ENCODE measurements at regions not wholly inside any gene's neighbourhood (a gene's known extent, or its start where the extent isn't known, plus 50 kb on each side); places are given as distances from the start of the nearest gene placed in this dataset.

DNA sequence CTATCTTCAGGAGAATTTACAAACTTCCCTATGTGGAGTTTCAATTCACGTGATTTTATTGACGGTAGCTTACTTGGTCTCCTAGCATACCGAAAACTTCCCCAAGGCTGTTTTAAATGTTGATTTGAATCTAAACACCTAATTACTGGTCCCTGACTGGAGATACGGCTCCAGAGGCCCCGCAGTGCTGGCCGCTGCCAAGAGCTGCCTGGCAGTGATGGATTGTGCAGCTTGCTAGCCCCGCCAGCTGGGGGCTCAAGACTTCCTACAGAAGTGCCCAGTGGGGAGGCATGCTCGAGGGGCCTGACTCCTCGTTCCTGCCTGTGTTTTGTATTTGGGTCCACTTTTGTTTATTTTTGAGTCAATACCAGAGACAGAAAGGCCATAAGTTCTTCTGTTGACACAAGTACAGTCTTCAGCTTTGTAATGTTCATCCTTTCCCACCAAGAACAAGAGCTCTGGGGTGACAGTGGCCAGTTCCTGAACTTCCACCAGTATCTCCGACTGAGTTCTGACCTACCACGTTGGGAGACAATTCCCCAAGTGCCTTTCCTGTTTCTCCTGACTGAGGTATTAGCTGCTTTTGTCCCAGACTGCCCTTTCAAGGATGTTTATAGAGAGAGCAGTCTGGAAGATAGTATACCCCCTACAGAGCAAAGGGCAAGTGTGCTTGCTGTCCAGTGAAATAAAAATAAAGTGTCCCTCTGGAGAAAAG lies 80.7 kb upstream of the CXCL12 start:
- H3K27me3 Mint-ChIP-seq (ENCODE audit: insufficient read depth, unreplicated experiment), result no peaks in the 10 kb centered on the region
- H3K4me1 Mint-ChIP-seq (ENCODE audit: insufficient read depth, unreplicated experiment), result peaks cover 27% of the 10 kb centered on the region
- DNase-seq (ENCODE audit: unreplicated experiment), result no peak
- TF ChIP-seq, protein P1, sequence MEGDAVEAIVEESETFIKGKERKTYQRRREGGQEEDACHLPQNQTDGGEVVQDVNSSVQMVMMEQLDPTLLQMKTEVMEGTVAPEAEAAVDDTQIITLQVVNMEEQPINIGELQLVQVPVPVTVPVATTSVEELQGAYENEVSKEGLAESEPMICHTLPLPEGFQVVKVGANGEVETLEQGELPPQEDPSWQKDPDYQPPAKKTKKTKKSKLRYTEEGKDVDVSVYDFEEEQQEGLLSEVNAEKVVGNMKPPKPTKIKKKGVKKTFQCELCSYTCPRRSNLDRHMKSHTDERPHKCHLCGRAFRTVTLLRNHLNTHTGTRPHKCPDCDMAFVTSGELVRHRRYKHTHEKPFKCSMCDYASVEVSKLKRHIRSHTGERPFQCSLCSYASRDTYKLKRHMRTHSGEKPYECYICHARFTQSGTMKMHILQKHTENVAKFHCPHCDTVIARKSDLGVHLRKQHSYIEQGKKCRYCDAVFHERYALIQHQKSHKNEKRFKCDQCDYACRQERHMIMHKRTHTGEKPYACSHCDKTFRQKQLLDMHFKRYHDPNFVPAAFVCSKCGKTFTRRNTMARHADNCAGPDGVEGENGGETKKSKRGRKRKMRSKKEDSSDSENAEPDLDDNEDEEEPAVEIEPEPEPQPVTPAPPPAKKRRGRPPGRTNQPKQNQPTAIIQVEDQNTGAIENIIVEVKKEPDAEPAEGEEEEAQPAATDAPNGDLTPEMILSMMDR (IDR thresholded peaks at IDR 0.05; ENCODE audit: unreplicated experiment), result no peak
- intact Hi-C loops (cut with micrococcal nuclease), result loop anchor here (10.0 kb wide), 2 partner anchors 339 to 389 kb away; no protein-coding TSS in a partner anchor
- no peaks in the 10 kb centered on the region for H3K9me3 Mint-ChIP-seq (ENCODE audit: unreplicated experiment)
- no peaks in the 10 kb centered on the region for H3K36me3 Mint-ChIP-seq (ENCODE audit: insufficient read depth, unreplicated experiment)
- POLR2A ChIA-PET, result no interaction called here
- no peak overlapping the region for H3K4me3 Mint-ChIP-seq (ENCODE audit: unreplicated experiment)
- H3K27ac Mint-ChIP-seq (ENCODE audit: low read depth, unreplicated experiment), result no peak overlapping the region
- no TSS peak for BruUV-seq (replicated peaks)
- CTCF ChIA-PET, result no interaction called here

DNA sequence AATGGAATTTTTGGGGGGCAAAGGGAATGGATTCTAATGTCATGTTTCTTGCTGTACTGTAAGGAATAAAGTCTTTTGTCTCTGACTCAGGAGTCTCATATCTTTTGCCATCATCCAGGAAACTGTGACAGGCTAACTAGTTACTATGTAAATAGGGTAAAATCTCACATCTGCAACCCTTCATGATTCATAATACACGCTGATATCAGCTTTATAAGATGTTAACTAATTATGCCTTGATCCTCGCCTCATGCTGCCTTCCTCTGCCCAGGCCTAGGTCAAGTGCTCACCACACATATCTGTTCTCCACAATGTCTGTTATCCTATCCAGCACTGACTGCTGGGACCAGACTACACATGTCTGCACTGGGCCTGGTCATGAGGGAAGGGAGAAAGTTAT lies 81.3 kb upstream of the CXCL12 start:
- CTCF ChIA-PET, result no interaction called here
- DNase-seq (ENCODE audit: unreplicated experiment), result no peak
- peaks cover 27% of the 10 kb centered on the region for H3K4me1 Mint-ChIP-seq (ENCODE audit: insufficient read depth, unreplicated experiment)

DNA sequence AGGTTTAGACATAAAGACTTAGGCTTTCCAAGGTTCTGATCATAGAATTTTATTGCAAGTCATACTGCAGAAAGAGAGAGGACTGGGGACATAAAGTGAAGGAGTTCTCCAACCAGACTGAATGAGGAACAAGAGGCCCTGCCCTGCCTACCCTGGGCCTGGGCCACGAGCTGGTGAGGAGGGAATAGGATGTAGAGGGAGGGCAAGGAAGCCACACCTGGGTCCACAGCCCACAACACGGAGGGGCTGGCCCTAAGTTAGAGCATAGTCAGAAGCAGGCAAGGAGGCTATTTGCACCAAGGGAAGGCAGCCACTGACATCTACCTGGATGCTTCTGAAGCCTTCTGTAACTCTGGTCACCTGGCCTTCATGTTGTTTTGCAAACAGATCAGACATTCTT lies 82.2 kb upstream of the CXCL12 start:
- peaks cover 25% of the 10 kb centered on the region for H3K4me1 Mint-ChIP-seq (ENCODE audit: insufficient read depth, unreplicated experiment)
- POLR2A ChIA-PET, result no interaction called here

More for the DNA sequence above, 81.3 kb upstream of the CXCL12 start:
- TF ChIP-seq, protein P1 (IDR thresholded peaks at IDR 0.05; ENCODE audit: unreplicated experiment), result no peak
- Mint-ChIP-seq H3K9me3 (ENCODE audit: unreplicated experiment) (no peaks in the 10 kb centered on the region), H3K27me3 (ENCODE audit: insufficient read depth, unreplicated experiment) (no peaks in the 10 kb centered on the region), H3K27ac (ENCODE audit: low read depth, unreplicated experiment) (no peak overlapping the region), H3K36me3 (ENCODE audit: insufficient read depth, unreplicated experiment) (no peaks in the 10 kb centered on the region), H3K4me3 (ENCODE audit: unreplicated experiment) (no peak overlapping the region)
- no TSS peak for BruUV-seq (replicated peaks)
- intact Hi-C loops (cut with micrococcal nuclease), result loop anchor here (10.0 kb wide), 2 partner anchors 339 to 389 kb away; no protein-coding TSS in a partner anchor
- POLR2A ChIA-PET, result no interaction called here

DNA sequence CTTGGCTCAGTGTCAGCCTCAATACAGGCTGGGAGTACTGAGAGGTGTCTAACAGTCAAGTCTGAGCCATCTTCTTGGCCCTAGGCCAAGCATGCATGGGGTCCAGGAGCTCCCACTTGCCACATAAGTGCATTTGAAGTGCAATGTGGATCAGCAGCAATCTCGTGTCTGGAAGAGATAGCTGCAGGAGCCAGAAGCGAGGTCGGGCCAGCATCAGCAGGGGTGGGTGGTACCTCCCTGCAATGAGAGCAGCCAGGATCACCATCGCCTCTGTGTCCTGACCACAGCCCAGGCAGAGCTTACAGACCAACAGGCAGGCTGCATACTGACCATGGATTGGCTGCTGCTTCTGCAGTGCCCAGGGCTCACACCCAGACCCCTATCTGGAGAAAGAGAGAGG lies 83.0 kb upstream of the CXCL12 start:
- no peaks in the 10 kb centered on the region for H3K36me3 Mint-ChIP-seq (ENCODE audit: insufficient read depth, unreplicated experiment)
- H3K9me3 Mint-ChIP-seq (ENCODE audit: unreplicated experiment), result no peaks in the 10 kb centered on the region
- ChIA-PET POLR2A (no interaction called here), CTCF (no interaction called here)
- H3K4me3 Mint-ChIP-seq (ENCODE audit: unreplicated experiment), result no peak overlapping the region
- no TSS peak for BruUV-seq (replicated peaks)
- intact Hi-C loops (cut with micrococcal nuclease), result loop anchor here (10.0 kb wide), 2 partner anchors 337 to 387 kb away; no protein-coding TSS in a partner anchor
- no peak overlapping the region for H3K27ac Mint-ChIP-seq (ENCODE audit: low read depth, unreplicated experiment)
- DNase-seq (ENCODE audit: unreplicated experiment), result no peak
- H3K27me3 Mint-ChIP-seq (ENCODE audit: insufficient read depth, unreplicated experiment), result no peaks in the 10 kb centered on the region
- H3K4me1 Mint-ChIP-seq (ENCODE audit: insufficient read depth, unreplicated experiment), result peaks cover 17% of the 10 kb centered on the region
- TF ChIP-seq, protein P1 (IDR thresholded peaks at IDR 0.05; ENCODE audit: unreplicated experiment), result no peak

More for the DNA sequence above, 82.2 kb upstream of the CXCL12 start:
- no peaks in the 10 kb centered on the region for H3K27me3 Mint-ChIP-seq (ENCODE audit: insufficient read depth, unreplicated experiment)
- no peak for DNase-seq (ENCODE audit: unreplicated experiment)
- CTCF ChIA-PET, result no interaction called here
- H3K4me3 Mint-ChIP-seq (ENCODE audit: unreplicated experiment), result no peak overlapping the region
- no peak overlapping the region for H3K27ac Mint-ChIP-seq (ENCODE audit: low read depth, unreplicated experiment)
- no TSS peak for BruUV-seq (replicated peaks)
- TF ChIP-seq, protein P1 (IDR thresholded peaks at IDR 0.05; ENCODE audit: unreplicated experiment), result no peak
- no peaks in the 10 kb centered on the region for H3K36me3 Mint-ChIP-seq (ENCODE audit: insufficient read depth, unreplicated experiment)
- intact Hi-C loops (cut with micrococcal nuclease), result loop anchor here (10.0 kb wide), 2 partner anchors 338 to 388 kb away; no protein-coding TSS in a partner anchor
- no peaks in the 10 kb centered on the region for H3K9me3 Mint-ChIP-seq (ENCODE audit: unreplicated experiment)

Measured in MCF 10A (cell line).